PC-3 (cell line): ENCODE measurements at regions not wholly inside any gene's neighbourhood (a gene's known extent, or its start where the extent isn't known, plus 50 kb on each side); places are given as distances from the start of the nearest gene placed in this dataset.

Experiments
- ATAC-seq: fragments of 200-7000 bp; cut with Tn5 transposase; 2 replicates; pipeline ENCODE4 v1.9.1; 2020; ENCODE audit warnings: mild to moderate bottlenecking, moderate library complexity
- BruUV-seq: library from RNA; stranded (reverse); fragments of 400-500 nt; replicated peaks from 2 replicates; lab custom pipeline; 2021; lab: Mats Ljungman, UMichigan
- CTCF ChIA-PET: fragments of 300-600 bp; sonication (Branson Sonifier 250); formaldehyde crosslinking; loops from one replicate; lab custom pipeline; 2022; ENCODE audit warnings: antibody characterized with exemption; lab: Charles Lee
- POLR2A ChIA-PET: fragments of 300-600 bp; sonication (Branson Sonifier 250); formaldehyde crosslinking; loops from one replicate; lab custom pipeline; 2022; ENCODE audit warnings: antibody characterized with exemption; ENCODE audit not compliant: unreplicated experiment; lab: Charles Lee
- DNase-seq: peaks from one replicate; pipeline ENCODE4 v3.0.0-alpha.2; 2015
- H2AFZ ChIP-seq: fragments of 300-600 bp; sonication (generic); 2 replicates; pipeline ENCODE4 v1.6.0; 2016; ENCODE audit warnings: antibody characterized with exemption, low read length
- H3F3A ChIP-seq: fragments of 300-600 bp; sonication (generic); one replicate; pipeline ENCODE4 v1.6.0; 2017; ENCODE audit warnings: antibody characterized with exemption, low read length, control low read depth, mild to moderate bottlenecking; ENCODE audit not compliant: unreplicated experiment
- H3K27ac ChIP-seq: fragments of 300-600 bp; sonication (generic); 2 replicates; pipeline ENCODE4 v1.5.1; 2016; ENCODE audit warnings: mild to moderate bottlenecking, low read length
- H3K27me3 ChIP-seq: fragments of 300-600 bp; sonication (generic); 2 replicates; pipeline ENCODE4 v1.6.1; 2016; ENCODE audit warnings: low read length, mixed read lengths
- H3K36me3 ChIP-seq: fragments of 300-600 bp; sonication (generic); 2 replicates; pipeline ENCODE4 v1.6.1; 2016; ENCODE audit warnings: low read depth, mixed run types, low read length, mixed read lengths
- H3K4me1 ChIP-seq: fragments of 300-600 bp; sonication (generic); 2 replicates; pipeline ENCODE4 v1.5.1; 2016; ENCODE audit warnings: low read length; ENCODE audit not compliant: insufficient read depth
- H3K4me2 ChIP-seq: fragments of 300-600 bp; sonication (generic); 2 replicates; pipeline ENCODE4 v1.6.0; 2016; ENCODE audit warnings: low read length
- H3K4me3 ChIP-seq: fragments of 300-600 bp; sonication (generic); 2 replicates; pipeline ENCODE4 v1.5.1; 2016; ENCODE audit warnings: mild to moderate bottlenecking, low read length, mixed read lengths
- H3K79me2 ChIP-seq: fragments of 300-600 bp; sonication (generic); 2 replicates; pipeline ENCODE4 v1.6.1; 2017; ENCODE audit warnings: low read length, mixed read lengths
- H3K9ac ChIP-seq: fragments of 300-600 bp; sonication (generic); 2 replicates; pipeline ENCODE4 v1.6.0; 2016; ENCODE audit warnings: mild to moderate bottlenecking, low read length
- H3K9me2 ChIP-seq: fragments of 300-600 bp; sonication (generic); replicated peaks from 2 replicates; pipeline ENCODE4 v1.6.1; 2016; ENCODE audit warnings: mixed run types, low read length, mixed read lengths
- H3K9me3 ChIP-seq: fragments of 300-600 bp; sonication (generic); 2 replicates; pipeline ENCODE4 v1.6.1; 2016; ENCODE audit warnings: low read length, mixed read lengths
- H4K20me1 ChIP-seq: fragments of 300-600 bp; sonication (generic); 2 replicates; pipeline ENCODE4 v1.6.1; 2016; ENCODE audit warnings: low read length, mixed read lengths
- CTCF ChIP-seq: fragments of 300-600 bp; sonication (generic); conservative IDR thresholded peaks from 2 replicates; pipeline ENCODE4 v1.5.1; 2017; ENCODE audit warnings: antibody characterized with exemption, low read depth, mild to moderate bottlenecking, low read length
- EZH2 ChIP-seq: fragments of 300-600 bp; sonication (generic); IDR thresholded peaks from one replicate; pipeline ENCODE4 v1.6.1; 2017; ENCODE audit warnings: antibody characterized with exemption, mild to moderate bottlenecking, low read length; ENCODE audit not compliant: unreplicated experiment
- EZH2phosphoT487 ChIP-seq: fragments of 300-600 bp; sonication (generic); IDR thresholded peaks from 2 replicates; pipeline ENCODE4 v1.6.1; 2018; ENCODE audit warnings: mild to moderate bottlenecking, antibody characterized with exemption, low read length, borderline replicate concordance
- intact Hi-C: fragments of 100-400 bp; cut with micrococcal nuclease; formaldehyde crosslinking; loops from 2 replicates; pipeline ENCODE4 v1.9.0; 2023

DNA sequence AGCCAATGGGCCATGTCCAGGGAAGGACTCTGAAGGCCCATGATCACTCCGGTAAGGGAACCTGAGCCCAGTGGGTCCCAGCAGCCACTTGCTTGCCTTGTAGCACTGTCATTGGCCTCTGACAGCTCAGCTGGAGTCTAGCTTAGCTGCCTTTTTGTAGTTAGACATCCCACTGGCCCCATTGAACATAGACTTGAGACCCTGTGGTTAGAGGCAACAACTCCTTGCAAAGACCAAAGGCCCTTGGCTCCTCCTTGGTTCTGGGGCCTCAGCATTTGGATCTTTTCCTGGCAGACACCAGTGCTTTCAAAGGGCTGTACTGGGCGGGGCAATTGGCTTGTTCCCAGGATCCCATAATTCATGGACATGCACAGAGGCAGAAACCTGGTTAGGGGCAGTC, 321.2 kb downstream of the CXCL12 start:
- Histone ChIP-seq H2AFZ (no peak overlapping the region), H3K27me3 (peaks cover 8% of the 10 kb centered on the region; the same call in 1 of the 2 replicates), H3K4me3 (no peak overlapping the region), H3K9me2 (no peaks in the 10 kb centered on the region), H3K27ac (no peak overlapping the region), H3K4me2 (no peak overlapping the region), H3F3A (no peaks in the 10 kb centered on the region), H3K36me3 (no peaks in the 10 kb centered on the region), H3K79me2 (no peaks in the 10 kb centered on the region), H3K9me3 (no peaks in the 10 kb centered on the region), H3K9ac (no peak overlapping the region), H3K4me1 (no peaks in the 10 kb centered on the region), H4K20me1 (no peaks in the 10 kb centered on the region)
- ATAC-seq (no peak), DNase-seq (no peak)
- CTCF ChIA-PET, result no interaction called here
- TF ChIP-seq EZH2, result no peak
- no peak for TF ChIP-seq EZH2phosphoT487
- no peak for TF ChIP-seq CTCF
- no TSS peak for BruUV-seq
- intact Hi-C loops, result no loop called here
- POLR2A ChIA-PET, result no interaction called here

- TF ChIP-seq EZH2phosphoT487 (no peak), CTCF (no peak), EZH2 (no peak)
- H3K79me2 ChIP-seq, result no peaks in the 10 kb centered on the region
- H3K4me3 ChIP-seq, result no peak overlapping the region
- no peak overlapping the region for H3K9ac ChIP-seq
- H3K9me3 ChIP-seq, result no peaks in the 10 kb centered on the region
- H4K20me1 ChIP-seq, result no peaks in the 10 kb centered on the region
- H3K27me3 ChIP-seq, result peaks cover 32% of the 10 kb centered on the region
- H3F3A ChIP-seq, result no peaks in the 10 kb centered on the region
- intact Hi-C loops, result no loop called here
- no peaks in the 10 kb centered on the region for H3K9me2 ChIP-seq
- no peak overlapping the region for H3K27ac ChIP-seq
- ATAC-seq, result no peak
- no TSS peak for BruUV-seq
- ChIA-PET CTCF (no interaction called here), POLR2A (no interaction called here)
- H3K4me1 ChIP-seq, result no peaks in the 10 kb centered on the region
- no peak overlapping the region for H2AFZ ChIP-seq
- no peak overlapping the region for H3K4me2 ChIP-seq
- DNase-seq, result no peak
- no peaks in the 10 kb centered on the region for H3K36me3 ChIP-seq
These were observed 324.2 kb downstream of the CXCL12 start for GRCh38 chr10:44060719-44061118.

DNA sequence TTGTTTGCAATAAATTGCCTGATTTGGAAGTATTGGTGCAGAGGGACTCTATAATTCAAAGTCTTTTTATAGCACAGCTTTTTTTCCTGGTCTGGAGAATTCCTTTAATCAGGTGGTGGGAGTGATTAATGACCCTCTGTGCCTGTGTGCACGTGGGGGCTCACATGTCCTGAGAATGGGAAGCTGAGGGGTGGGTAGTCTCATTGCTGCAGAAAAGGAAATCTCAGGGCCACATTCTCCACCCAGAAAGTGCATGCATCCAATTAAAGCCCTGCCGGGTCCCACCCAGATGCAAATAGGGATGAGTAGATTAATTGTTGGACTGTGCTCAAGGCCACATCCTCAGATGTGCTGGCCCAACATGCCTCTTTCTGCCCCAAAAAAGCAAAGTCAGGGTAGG, 324.7 kb downstream of the CXCL12 start:
- intact Hi-C loops, result no loop called here
- no peak overlapping the region for H2AFZ ChIP-seq

More for the DNA sequence above, 324.7 kb downstream of the CXCL12 start:
- H3K4me1 ChIP-seq, result no peaks in the 10 kb centered on the region
- no peaks in the 10 kb centered on the region for H3K9me3 ChIP-seq
- H3K27ac ChIP-seq, result no peak overlapping the region
- no peaks in the 10 kb centered on the region for H4K20me1 ChIP-seq
- H3K4me2 ChIP-seq, result no peak overlapping the region
- H3K36me3 ChIP-seq, result no peaks in the 10 kb centered on the region
- TF ChIP-seq CTCF, result no peak
- no peak for TF ChIP-seq EZH2
- TF ChIP-seq EZH2phosphoT487, result no peak
- H3F3A ChIP-seq, result no peaks in the 10 kb centered on the region
- no peak for DNase-seq
- ChIA-PET CTCF (no interaction called here), POLR2A (no interaction called here)
- no peak for ATAC-seq
- H3K79me2 ChIP-seq, result no peaks in the 10 kb centered on the region
- no peaks in the 10 kb centered on the region for H3K9me2 ChIP-seq
- no peak overlapping the region for H3K9ac ChIP-seq
- no peak overlapping the region for H3K4me3 ChIP-seq
- peaks cover 32% of the 10 kb centered on the region for H3K27me3 ChIP-seq
- no TSS peak for BruUV-seq
